HFFc6 (cell line): ENCODE measurements at regions not wholly inside any gene's neighbourhood (a gene's known extent, or its start where the extent isn't known, plus 50 kb on each side); places are given as distances from the start of the nearest gene placed in this dataset.

ENCODE experiments used
- DNase-seq: peaks from one replicate; pipeline ENCODE4 v3.0.0-alpha.2; 2018
- H3K27ac Mint-ChIP-seq: 2 replicates; pipeline ENCODE4 v1.8.0; 2020; ENCODE audit warnings: mild to moderate bottlenecking, mixed read lengths
- H3K27me3 Mint-ChIP-seq: 2 replicates; pipeline ENCODE4 v1.8.0; 2021; ENCODE audit warnings: mild to moderate bottlenecking, moderate library complexity, mixed read lengths; ENCODE audit not compliant: insufficient read depth
- H3K36me3 Mint-ChIP-seq: 2 replicates; pipeline ENCODE4 v1.8.0; 2021; ENCODE audit warnings: low read depth, mixed read lengths
- H3K4me1 Mint-ChIP-seq: 2 replicates; pipeline ENCODE4 v1.8.0; 2020; ENCODE audit warnings: low read depth, mixed read lengths
- H3K4me3 Mint-ChIP-seq: 2 replicates; pipeline ENCODE4 v1.8.0; 2020; ENCODE audit warnings: mild to moderate bottlenecking, moderate library complexity, mixed read lengths
- H3K9me3 Mint-ChIP-seq: 2 replicates; pipeline ENCODE4 v1.8.0; 2020; ENCODE audit warnings: mild to moderate bottlenecking, mixed read lengths
- TF ChIP-seq, protein P1 (sequence below): fragments of 200-600 bp; sonication (generic); IDR thresholded peaks from 2 replicates; pipeline ENCODE4 v1.5.0; 2021; ENCODE audit warnings: antibody characterized with exemption, mild to moderate bottlenecking

DNA sequence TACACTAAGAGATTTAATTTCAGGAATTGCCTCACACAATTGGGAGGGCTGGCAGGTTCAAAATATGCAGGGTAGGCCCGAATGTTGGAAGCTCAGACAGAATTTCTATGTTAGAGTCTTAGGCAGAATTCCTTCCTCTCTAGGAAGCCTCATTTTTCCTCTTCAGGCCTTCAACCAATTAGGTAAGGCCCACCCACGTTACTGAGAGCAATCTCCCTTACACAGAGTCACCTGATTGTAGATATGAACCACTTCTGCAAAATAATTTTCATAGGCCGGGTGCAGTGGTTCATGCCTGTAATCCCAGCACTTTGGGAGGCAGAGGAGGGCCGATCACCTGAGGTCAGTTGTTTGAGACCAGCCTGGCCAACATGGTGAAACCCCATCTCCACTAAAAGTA lies 50.2 kb upstream of the HIVEP1 start:
- Mint-ChIP-seq H3K4me1 (peaks cover 6% of the 10 kb centered on the region), H3K27me3 (peaks cover 3% of the 10 kb centered on the region; the same call in 1 of the 2 replicates), H3K4me3 (no peak overlapping the region), H3K9me3 (no peaks in the 10 kb centered on the region), H3K36me3 (no peaks in the 10 kb centered on the region), H3K27ac (no peak overlapping the region)
- TF ChIP-seq, protein P1, sequence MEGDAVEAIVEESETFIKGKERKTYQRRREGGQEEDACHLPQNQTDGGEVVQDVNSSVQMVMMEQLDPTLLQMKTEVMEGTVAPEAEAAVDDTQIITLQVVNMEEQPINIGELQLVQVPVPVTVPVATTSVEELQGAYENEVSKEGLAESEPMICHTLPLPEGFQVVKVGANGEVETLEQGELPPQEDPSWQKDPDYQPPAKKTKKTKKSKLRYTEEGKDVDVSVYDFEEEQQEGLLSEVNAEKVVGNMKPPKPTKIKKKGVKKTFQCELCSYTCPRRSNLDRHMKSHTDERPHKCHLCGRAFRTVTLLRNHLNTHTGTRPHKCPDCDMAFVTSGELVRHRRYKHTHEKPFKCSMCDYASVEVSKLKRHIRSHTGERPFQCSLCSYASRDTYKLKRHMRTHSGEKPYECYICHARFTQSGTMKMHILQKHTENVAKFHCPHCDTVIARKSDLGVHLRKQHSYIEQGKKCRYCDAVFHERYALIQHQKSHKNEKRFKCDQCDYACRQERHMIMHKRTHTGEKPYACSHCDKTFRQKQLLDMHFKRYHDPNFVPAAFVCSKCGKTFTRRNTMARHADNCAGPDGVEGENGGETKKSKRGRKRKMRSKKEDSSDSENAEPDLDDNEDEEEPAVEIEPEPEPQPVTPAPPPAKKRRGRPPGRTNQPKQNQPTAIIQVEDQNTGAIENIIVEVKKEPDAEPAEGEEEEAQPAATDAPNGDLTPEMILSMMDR: no peak
- no peak for DNase-seq

DNA sequence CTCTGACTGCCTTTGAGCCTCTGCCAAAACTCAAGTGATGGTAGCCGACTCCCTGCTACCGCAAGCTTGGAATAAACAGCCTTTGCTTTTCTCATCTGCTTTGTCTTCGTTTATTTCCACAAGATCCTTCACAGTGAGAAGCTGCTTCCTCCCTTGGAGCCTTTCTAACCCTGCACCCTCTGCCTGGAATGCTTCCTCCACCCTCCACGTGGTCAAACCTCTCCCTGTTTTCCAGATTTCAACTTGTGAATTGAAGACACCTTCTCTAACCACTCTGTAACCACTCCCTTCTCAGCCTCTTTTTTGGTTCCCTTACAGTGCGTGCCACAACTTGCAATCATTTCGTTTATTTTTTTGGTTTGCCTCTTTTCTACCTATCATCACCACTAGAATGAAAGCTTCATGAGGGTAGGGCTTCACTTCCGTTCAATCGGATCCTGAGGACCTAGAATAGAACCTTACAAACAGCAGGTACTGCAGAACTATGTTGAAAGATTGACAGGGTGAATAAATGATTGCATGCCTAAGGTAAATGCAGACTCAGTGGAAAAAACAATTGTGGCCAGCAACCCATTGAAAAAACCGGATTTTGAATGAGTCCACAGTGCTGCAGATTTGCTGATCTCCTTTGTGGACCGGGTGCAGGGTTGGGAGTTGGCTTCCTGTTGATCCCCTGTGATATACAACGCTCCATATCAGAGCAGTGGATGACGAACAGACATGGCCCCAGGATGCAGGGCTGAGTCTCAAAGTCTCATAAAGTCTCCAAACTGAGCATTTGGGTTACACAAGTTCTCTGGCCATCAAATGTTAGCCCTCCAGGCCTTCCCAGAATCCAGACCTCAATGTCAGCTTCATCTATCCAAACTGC lies 51.0 kb upstream of the HIVEP1 start:
- Mint-ChIP-seq H3K36me3 (no peaks in the 10 kb centered on the region), H3K9me3 (no peaks in the 10 kb centered on the region), H3K4me3 (no peak overlapping the region), H3K27me3 (peaks cover 3% of the 10 kb centered on the region; the same call in 1 of the 2 replicates), H3K27ac (no peak overlapping the region), H3K4me1 (peaks cover 6% of the 10 kb centered on the region)
- DNase-seq: no peak
- TF ChIP-seq, protein P1: no peak

DNA sequence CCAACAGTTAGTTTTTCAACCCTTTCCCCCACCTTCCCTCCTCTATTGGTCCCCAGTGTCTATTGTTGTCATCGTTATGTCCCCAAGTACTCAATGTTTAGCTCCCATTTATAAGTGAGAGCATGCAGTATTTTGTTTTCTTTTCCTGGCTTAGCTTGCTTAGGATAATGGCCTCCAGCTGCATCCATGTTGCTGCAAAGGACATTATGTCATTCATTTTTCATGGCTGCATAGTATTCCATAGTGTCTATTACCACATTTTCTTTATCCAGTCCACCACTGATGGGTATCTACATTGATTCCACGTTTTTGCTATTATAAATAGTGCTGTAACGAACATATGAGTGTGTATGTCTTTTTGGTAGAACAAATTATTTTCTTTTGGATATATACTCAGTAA lies 55.3 kb upstream of the HIVEP1 start:
- H3K27me3 Mint-ChIP-seq: peaks cover 3% of the 10 kb centered on the region; the same call in 1 of the 2 replicates
- H3K4me1 Mint-ChIP-seq: no peaks in the 10 kb centered on the region
- H3K36me3 Mint-ChIP-seq: no peaks in the 10 kb centered on the region
- H3K9me3 Mint-ChIP-seq: no peaks in the 10 kb centered on the region
- TF ChIP-seq, protein P1: no peak
- H3K27ac Mint-ChIP-seq: no peak overlapping the region
- H3K4me3 Mint-ChIP-seq: no peak overlapping the region
- DNase-seq: no peak

DNA sequence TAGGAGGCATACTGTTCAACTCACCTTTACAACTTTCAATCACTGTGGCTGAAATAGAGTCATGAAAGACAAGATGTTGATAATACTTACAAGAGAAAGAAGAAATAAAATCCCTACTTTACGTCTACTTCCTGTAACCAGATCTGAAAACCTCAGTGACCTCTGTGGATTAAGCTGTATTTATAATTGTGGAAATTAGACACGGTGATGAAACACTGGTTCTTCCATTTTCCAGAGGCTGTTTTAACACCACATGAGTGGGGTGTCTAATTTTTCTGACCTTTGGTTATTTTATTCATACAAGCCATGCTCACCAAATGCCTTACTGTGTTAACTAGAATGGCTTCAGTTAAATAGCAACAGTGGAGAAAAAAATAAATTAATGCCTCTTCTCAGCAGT lies 58.5 kb upstream of the HIVEP1 start:
- Mint-ChIP-seq H3K4me3 (no peak overlapping the region), H3K4me1 (no peaks in the 10 kb centered on the region), H3K9me3 (no peaks in the 10 kb centered on the region), H3K36me3 (no peaks in the 10 kb centered on the region), H3K27me3 (no peaks in the 10 kb centered on the region), H3K27ac (no peak overlapping the region)
- no peak for DNase-seq
- TF ChIP-seq, protein P1: no peak

DNA sequence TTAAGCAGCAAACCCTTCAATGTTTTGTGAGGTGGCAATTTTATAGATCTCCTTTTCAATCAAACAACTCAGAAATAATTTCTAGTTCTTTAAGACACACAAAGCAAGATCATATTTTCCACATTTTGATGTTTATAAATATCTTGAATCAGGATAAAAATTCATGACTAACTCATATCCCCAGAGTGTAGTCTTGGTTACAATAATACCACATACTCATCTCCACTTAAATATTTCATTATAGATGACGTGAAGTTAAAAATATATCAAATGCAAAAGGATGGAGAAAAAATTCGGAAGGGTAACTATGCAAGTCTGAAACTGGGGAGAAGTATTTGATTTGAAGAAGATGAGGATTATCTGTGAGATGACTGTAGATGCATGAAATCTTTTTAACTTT lies 59.8 kb upstream of the HIVEP1 start:
- H3K4me1 Mint-ChIP-seq: no peaks in the 10 kb centered on the region
- DNase-seq: no peak
- no peak overlapping the region for H3K4me3 Mint-ChIP-seq
- H3K9me3 Mint-ChIP-seq: no peaks in the 10 kb centered on the region
- no peaks in the 10 kb centered on the region for H3K36me3 Mint-ChIP-seq
- no peaks in the 10 kb centered on the region for H3K27me3 Mint-ChIP-seq
- TF ChIP-seq, protein P1: no peak
- H3K27ac Mint-ChIP-seq: no peak overlapping the region
